RKO (cell line): ENCODE measurements at regions not wholly inside any gene's neighbourhood (a gene's known extent, or its start where the extent isn't known, plus 50 kb on each side); places are given as distances from the start of the nearest gene placed in this dataset.

Experiments used
- DNase-seq: peaks from one replicate; pipeline ENCODE4 v3.0.0-alpha.2; 2016; ENCODE audit warnings: low spot score

DNA sequence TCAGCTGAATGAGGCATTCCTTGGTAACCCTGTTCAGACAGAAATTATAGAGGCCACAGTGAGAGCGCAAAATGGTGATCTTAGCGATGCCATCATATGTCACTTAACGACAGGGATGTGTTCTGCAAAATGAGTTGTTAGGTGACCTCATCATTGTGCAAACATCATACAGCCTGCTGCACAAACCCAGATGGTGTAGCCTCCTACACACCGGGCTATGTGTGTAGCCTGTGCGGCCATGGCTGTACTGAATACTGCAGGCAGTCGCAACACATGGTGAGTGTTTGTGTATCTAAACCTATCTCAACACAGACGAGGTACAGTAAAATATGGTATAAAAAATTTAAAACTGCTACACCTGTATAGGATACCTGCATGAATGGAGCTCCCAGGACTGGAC is 234.1 kb upstream of the PMEPA1 start:
- no peak for DNase-seq

GRCh38 chr20:57943291-57943690 is 233.5 kb upstream of the PMEPA1 start:
- DNase-seq, result no peak

- DNase-seq, result no peak
Observed at GRCh38 chr20:57941604-57942381, 232.0 kb upstream of the PMEPA1 start.

- DNase-seq, result no peak
Observed at GRCh38 chr20:57940868-57941522, 231.2 kb upstream of the PMEPA1 start.

GRCh38 chr20:57940376-57940775 is 230.6 kb upstream of the PMEPA1 start:
- DNase-seq, result no peak

GRCh38 chr20:57939499-57939898 is 229.7 kb upstream of the PMEPA1 start:
- no peak for DNase-seq

DNA sequence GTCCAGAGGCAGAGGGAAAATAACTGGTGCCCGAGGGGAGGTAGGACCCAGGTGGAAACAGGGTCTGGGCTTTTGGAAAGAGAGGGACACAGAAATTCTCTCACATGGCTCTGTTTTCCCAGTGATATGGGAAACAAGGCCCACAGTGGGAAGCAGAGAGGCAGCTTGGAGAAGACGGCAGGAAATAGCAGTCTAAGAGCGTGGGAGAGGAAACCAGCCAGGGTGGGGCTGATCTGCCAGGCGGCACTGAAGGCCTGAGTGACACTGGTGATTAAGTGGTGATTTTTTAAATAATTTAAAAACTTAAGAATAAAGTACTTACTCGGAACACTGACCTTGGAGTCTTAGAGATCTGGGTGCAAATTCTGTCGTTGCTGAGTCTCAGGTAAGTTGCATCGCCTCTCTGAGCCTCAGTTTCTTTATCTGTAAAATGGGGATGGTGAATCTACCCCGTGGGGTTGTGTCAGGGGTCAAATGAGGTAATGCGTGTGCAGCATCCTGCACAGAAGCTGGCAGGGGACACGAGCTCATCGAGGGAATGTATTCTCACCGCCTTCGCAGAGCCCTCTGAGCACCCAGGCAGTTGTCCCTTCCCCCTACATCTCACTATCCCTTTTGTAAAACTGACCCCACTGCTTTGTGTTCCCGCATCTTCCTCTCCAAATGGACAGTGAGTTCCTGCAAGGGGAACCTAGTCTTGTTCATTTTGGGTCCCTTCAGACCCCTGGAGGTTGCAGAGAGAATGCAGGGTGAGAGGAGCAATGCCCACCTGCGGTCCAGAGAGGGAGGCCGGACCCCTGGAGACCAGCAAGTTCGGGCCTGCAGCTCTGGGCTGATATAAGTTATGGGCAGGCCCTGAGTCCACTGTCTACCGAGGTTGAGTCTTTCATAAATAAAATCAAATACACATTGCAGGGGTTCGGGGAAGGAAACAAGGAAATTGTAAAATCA is 228.6 kb upstream of the PMEPA1 start:
- no peak for DNase-seq

- DNase-seq, result no peak
Observed at GRCh38 chr20:57936636-57937385, 227.0 kb upstream of the PMEPA1 start.

GRCh38 chr20:57934913-57935312 is 225.1 kb upstream of the PMEPA1 start:
- no peak for DNase-seq

DNA sequence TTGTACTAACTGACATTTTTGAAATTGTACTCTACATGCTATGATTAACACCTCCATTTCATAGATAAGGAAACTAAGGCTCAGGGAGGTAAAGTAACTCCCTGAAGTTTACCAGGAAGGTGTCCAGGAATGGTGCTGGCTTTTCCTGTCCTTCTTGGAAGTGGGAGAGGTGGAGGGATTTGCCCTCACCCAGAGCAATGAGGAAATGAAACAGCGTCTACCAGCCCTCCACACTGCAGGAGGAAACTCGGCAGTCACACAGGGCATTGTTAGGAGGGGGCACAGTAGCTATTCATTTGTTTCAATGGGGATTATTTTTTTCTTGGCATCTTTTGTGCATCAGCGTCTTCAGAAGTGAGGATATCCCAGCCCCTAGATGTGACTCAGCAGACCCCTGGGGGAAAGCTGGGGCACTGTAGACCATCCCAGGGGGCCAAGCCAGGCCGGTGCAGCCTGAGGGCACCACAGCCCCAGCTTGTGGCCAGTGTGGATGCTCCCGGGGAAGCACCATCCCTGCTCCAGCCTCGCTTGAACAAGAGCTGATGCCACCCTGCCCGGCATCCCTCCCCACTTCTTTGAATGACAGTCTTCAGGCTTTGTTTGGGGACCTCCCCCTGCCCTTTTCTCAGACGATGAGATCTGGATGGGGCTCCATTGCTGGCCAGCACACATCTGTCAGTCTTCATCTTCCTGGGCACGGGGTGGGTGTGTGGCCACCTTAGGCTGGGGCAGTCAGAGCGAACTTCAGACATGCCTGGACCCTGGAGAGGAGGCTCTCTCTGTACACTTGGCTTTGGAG is 224.4 kb upstream of the PMEPA1 start:
- DNase-seq, result no peak

DNA sequence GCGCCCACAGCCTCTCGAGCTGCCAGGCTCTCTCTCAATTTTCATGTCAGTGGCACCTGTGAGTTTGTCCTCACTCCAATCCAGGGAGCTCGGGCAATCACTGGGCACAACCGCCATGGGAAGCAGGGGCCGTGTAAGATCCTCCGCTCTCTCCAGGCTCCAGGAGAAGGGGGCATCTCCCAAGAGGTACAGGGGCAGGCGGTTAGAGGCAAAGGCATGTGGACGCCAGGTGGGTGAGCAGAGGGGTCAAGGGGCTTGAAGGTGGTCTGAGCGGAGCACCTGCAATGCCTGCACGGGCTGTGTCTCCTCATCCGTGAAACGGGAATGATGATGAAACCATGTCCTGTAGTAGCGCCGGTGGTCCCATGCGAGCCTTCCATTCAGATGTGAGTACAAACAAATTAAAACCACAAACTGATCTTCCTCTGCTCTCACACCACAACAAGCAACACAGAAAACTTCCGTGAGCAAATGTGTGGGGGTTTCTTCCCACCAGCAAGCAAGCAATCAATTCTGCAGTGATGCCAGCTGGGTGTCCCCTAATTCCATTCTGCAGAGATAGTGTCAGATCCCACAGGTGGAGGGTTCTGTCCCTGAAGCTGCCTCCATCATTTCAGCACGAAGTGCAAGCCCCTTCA is 222.5 kb upstream of the PMEPA1 start:
- no peak for DNase-seq

GRCh38 chr20:57930351-57930750 is 220.5 kb upstream of the PMEPA1 start:
- DNase-seq, result no peak

DNA sequence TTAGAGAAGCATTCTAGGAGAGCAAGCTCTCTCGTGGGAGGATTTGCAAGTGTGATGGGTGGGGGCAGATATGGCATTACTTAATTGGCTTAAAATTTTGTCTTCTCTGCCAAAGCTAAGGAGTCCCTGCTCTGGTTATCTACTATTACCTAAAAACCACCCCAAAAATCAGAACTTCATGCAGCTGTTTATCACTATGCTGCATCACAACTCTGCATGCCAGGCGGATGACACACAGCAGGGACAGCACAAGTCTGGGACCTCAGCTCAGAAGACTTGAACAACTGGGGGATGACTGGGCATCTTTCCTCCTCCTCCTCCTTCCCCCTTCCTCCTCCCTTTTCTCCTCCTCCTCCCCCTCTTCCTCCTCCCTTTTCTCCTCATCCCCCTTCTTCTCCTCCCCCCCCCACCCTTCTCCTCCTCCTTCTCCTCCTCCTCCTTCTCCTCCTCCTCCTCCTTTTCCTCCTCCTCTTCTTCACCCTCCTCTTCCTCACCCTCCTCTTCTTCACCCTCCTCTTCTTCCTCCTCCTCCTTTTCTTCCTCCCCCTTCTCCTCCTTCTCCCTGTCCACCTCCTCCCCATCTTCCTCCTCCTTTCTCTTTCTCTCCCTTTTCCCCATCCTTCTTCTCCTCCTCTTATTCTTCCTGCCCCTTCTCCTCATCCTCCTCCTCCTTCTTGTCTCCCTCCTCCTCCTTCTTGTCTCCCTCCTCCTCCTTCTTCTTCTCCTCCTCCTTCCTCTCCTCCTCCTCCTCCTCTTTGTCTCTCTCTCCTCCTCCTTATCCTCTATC is 218.6 kb upstream of the PMEPA1 start:
- DNase-seq, result no peak

GRCh38 chr20:57927376-57927775 is 217.6 kb upstream of the PMEPA1 start:
- no peak for DNase-seq

DNA sequence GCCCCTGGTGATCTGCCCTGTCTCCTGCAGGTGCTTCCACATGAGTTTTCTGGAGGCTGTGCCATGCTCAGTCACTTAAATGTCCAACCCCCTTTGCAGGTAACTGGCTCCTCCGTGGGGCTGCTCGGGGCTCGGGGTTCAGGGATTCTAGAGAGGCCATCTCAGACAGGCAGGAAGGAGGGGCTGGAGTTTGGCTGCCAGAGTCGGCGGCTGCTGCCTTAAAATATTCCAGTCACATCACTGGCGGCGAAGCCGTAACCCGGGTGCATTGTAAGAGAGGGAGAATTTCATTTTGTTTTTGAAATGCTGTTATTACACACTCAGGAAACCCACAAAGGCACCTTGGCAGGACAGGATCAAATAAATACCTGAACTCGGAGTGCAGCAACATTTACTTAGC is 212.9 kb upstream of the PMEPA1 start:
- no peak for DNase-seq

DNA sequence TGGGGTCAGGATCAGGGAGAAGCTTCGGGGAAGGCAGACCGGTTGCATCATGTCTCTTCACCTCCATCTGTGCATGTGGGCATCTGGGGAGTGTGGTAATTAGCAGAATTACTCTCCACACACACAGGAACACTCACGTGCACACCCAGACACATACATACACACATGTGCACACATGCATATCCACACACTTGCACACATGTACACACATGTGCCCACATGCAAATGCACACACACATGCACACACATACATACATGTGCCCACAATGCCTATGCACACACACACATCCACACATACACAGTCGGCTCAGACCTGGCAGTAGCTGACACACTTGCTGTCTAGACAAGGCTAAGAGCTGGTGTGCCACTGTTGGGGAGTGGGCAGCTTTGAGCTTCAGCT is 212.3 kb upstream of the PMEPA1 start:
- DNase-seq, result no peak

GRCh38 chr20:57921676-57922075 is 211.9 kb upstream of the PMEPA1 start:
- no peak for DNase-seq

- DNase-seq, result no peak
Observed at GRCh38 chr20:57920971-57921370, 211.2 kb upstream of the PMEPA1 start.

DNA sequence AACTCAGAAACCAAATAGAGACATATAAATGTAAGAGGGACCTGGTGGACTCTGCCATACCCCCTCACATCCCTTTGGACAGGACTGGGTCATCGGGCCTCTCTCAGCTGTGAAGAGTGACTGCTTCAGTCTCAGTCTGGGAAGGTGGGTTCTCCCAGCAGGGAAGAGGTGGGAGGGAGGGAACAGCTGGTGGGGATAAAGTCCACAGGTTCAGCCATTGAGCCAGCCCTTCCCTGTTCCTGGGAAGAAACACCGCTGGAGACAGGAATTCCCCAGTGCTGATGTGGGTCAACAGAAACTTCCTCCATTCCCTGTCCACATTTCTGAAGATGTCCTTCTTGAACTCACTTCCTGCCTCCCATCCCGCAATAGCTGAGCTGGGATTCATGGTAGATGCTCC is 209.2 kb upstream of the PMEPA1 start:
- DNase-seq, result no peak

DNA sequence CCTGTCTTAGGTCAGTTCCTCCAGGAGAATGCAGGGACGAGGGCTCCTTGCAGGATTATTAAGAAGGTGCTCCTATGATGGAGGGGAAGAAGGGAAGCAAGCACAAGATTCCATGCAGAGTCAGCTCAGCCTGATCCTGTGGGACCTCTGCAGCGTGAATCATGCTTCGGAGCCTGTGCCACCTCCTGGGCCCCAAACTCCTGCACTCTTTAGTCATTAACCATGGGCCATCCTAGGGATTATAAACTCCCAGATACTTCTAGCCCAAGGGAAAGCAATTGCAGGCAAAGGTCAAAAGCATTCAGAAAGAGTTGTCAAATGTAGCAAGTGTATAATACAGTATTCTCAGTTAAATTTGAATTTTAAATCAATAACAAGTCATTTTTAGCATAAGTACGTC is 208.7 kb upstream of the PMEPA1 start:
- no peak for DNase-seq
